ENCODE measurements at regions not wholly inside any gene's neighbourhood (a gene's known extent, or its start where the extent isn't known, plus 50 kb on each side); places are given as distances from the start of the nearest gene placed in this dataset.

DNA sequence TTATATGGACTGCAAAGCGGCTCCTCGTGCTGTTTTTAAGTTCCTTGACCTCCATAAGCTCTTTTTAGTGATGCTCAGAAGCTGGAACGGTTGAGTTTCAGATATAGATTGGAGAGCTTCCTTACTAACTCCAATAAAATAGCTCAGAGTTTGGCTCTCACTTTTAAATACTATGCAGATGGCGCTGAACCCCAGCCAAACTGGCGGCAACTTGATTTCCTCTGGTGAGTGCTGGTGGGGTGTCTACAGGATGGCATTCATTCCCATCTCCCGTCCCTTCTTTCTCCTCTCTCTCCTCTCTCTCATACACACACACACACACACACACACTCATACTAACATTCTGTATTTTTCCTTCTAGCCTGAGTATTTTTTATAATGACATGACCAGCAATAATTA lies 346.3 kb downstream of the ETNK1 start:
- ChIA-PET CTCF (no interaction called here), POLR2A (no interaction called here)
- Histone ChIP-seq H3K9me3 (no peaks in the 10 kb centered on the region), H3K36me3 (ENCODE audit: control insufficient read depth, insufficient read depth, low read length) (no peaks in the 10 kb centered on the region), H3K4me3 (ENCODE audit: low read depth, low read length) (no peak overlapping the region), H3K27me3 (replicated peaks; ENCODE audit: control insufficient read depth, insufficient read depth, low read length) (no peaks in the 10 kb centered on the region), H3K4me1 (no peaks in the 10 kb centered on the region)
- BruUV-seq (replicated peaks): no TSS peak
- Mint-ChIP-seq H3K9me3 (ENCODE audit: unreplicated experiment) (no peaks in the 10 kb centered on the region), H3K4me3 (ENCODE audit: unreplicated experiment) (no peak overlapping the region), H3K27me3 (ENCODE audit: insufficient read depth, unreplicated experiment) (peaks cover 12% of the 10 kb centered on the region), H3K4me1 (ENCODE audit: low read depth, unreplicated experiment) (no peaks in the 10 kb centered on the region), H3K36me3 (ENCODE audit: insufficient read depth, unreplicated experiment) (no peaks in the 10 kb centered on the region), H3K27ac (ENCODE audit: unreplicated experiment) (no peak overlapping the region)
- TF ChIP-seq, protein P1, sequence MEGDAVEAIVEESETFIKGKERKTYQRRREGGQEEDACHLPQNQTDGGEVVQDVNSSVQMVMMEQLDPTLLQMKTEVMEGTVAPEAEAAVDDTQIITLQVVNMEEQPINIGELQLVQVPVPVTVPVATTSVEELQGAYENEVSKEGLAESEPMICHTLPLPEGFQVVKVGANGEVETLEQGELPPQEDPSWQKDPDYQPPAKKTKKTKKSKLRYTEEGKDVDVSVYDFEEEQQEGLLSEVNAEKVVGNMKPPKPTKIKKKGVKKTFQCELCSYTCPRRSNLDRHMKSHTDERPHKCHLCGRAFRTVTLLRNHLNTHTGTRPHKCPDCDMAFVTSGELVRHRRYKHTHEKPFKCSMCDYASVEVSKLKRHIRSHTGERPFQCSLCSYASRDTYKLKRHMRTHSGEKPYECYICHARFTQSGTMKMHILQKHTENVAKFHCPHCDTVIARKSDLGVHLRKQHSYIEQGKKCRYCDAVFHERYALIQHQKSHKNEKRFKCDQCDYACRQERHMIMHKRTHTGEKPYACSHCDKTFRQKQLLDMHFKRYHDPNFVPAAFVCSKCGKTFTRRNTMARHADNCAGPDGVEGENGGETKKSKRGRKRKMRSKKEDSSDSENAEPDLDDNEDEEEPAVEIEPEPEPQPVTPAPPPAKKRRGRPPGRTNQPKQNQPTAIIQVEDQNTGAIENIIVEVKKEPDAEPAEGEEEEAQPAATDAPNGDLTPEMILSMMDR (IDR thresholded peaks at IDR 0.05; ENCODE audit: insufficient read depth in 1 of 2, low read depth in 1 of 2, low read length in 1 of 2, severe bottlenecking in 1 of 2, unreplicated experiment in 1 of 2): no peak
- no peak for DNase-seq
- intact Hi-C loops (cut with micrococcal nuclease; ENCODE audit: unreplicated experiment): no loop called here

DNA sequence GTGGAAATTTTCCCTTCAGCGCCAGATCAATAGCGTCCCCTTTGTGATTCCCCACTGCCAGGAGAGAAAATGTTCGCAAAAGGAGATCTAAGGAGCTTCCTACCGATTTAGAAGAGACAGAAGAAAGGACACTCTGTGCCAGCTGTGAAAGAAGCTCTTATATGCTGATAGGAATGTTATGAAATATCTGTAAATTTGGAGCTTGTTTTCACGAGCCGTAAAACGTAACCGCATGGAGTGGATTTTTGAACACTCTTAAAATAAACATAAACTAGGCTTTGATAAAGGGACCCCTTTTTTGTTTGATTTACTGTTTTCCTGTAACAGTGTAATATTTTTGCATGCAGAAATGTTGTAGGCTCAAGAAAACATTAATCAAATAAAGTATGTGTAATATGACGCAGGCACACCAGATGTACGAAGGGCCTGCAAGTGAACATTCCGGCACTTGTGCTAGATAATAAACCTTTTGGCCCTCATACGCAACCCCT lies 346.8 kb downstream of the ETNK1 start:
- Histone ChIP-seq H3K4me1 (no peaks in the 10 kb centered on the region), H3K9me3 (no peaks in the 10 kb centered on the region), H3K4me3 (ENCODE audit: low read depth, low read length) (no peak overlapping the region), H3K36me3 (ENCODE audit: control insufficient read depth, insufficient read depth, low read length) (no peaks in the 10 kb centered on the region), H3K27me3 (replicated peaks; ENCODE audit: control insufficient read depth, insufficient read depth, low read length) (no peaks in the 10 kb centered on the region)
- POLR2A ChIA-PET: no interaction called here
- no peaks in the 10 kb centered on the region for H3K9me3 Mint-ChIP-seq (ENCODE audit: unreplicated experiment)
- no peak for DNase-seq
- peaks cover 11% of the 10 kb centered on the region for H3K27me3 Mint-ChIP-seq (ENCODE audit: insufficient read depth, unreplicated experiment)
- no peak overlapping the region for H3K4me3 Mint-ChIP-seq (ENCODE audit: unreplicated experiment)
- intact Hi-C loops (cut with micrococcal nuclease; ENCODE audit: unreplicated experiment): no loop called here
- TF ChIP-seq, protein P1 (IDR thresholded peaks at IDR 0.05; ENCODE audit: insufficient read depth in 1 of 2, low read depth in 1 of 2, low read length in 1 of 2, severe bottlenecking in 1 of 2, unreplicated experiment in 1 of 2): no peak
- no peaks in the 10 kb centered on the region for H3K36me3 Mint-ChIP-seq (ENCODE audit: insufficient read depth, unreplicated experiment)
- no peak overlapping the region for H3K27ac Mint-ChIP-seq (ENCODE audit: unreplicated experiment)
- CTCF ChIA-PET: no interaction called here
- BruUV-seq (replicated peaks): no TSS peak
- H3K4me1 Mint-ChIP-seq (ENCODE audit: low read depth, unreplicated experiment): no peaks in the 10 kb centered on the region

DNA sequence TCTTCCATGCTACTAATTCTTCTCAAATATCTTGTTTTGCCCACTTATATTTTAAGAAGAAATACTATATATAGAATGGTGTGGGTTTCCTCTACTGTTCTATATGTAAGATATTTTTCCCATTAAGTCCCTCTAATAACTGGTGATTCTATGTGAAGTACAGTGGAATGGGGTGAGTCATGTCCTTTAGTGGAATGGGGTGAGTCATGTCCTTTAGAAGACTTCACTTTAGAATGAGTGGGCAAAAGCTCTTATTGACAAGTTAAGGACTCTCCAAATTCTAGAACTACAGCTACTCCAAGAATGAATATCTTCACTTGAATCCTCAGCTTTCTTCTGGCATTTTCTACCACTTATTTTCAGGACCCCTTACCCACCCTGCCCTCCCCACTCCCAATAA lies 349.9 kb downstream of the ETNK1 start:
- no peaks in the 10 kb centered on the region for H3K36me3 Mint-ChIP-seq (ENCODE audit: insufficient read depth, unreplicated experiment)
- no peak for DNase-seq
- Histone ChIP-seq H3K4me3 (ENCODE audit: low read depth, low read length) (no peak overlapping the region), H3K9me3 (no peaks in the 10 kb centered on the region), H3K36me3 (ENCODE audit: control insufficient read depth, insufficient read depth, low read length) (no peaks in the 10 kb centered on the region), H3K27me3 (replicated peaks; ENCODE audit: control insufficient read depth, insufficient read depth, low read length) (no peaks in the 10 kb centered on the region), H3K4me1 (no peaks in the 10 kb centered on the region)
- intact Hi-C loops (cut with micrococcal nuclease; ENCODE audit: unreplicated experiment): no loop called here
- no peak overlapping the region for H3K4me3 Mint-ChIP-seq (ENCODE audit: unreplicated experiment)
- ChIA-PET CTCF (no interaction called here), POLR2A (no interaction called here)
- H3K27ac Mint-ChIP-seq (ENCODE audit: unreplicated experiment): no peak overlapping the region
- no peaks in the 10 kb centered on the region for H3K9me3 Mint-ChIP-seq (ENCODE audit: unreplicated experiment)
- TF ChIP-seq, protein P1 (IDR thresholded peaks at IDR 0.05; ENCODE audit: insufficient read depth in 1 of 2, low read depth in 1 of 2, low read length in 1 of 2, severe bottlenecking in 1 of 2, unreplicated experiment in 1 of 2): no peak
- peaks cover 12% of the 10 kb centered on the region for H3K27me3 Mint-ChIP-seq (ENCODE audit: insufficient read depth, unreplicated experiment)
- H3K4me1 Mint-ChIP-seq (ENCODE audit: low read depth, unreplicated experiment): no peaks in the 10 kb centered on the region
- BruUV-seq (replicated peaks): no TSS peak

All from Caco-2 (cell line).